ENCODE measurements at regions not wholly inside any gene's neighbourhood (a gene's known extent, or its start where the extent isn't known, plus 50 kb on each side); places are given as distances from the start of the nearest gene placed in this dataset.
"Not testable (repeated sequence)": the region's sequence is repeated elsewhere in the genome, so short reads cannot be mapped to it uniquely, and the experiment has no call there.

- FAIRE-seq: no peak
Observed at GRCh38 chr2:226578373-226578772, 221.2 kb downstream of the IRS1 start.

- no peak for FAIRE-seq
Observed at GRCh38 chr2:226575928-226576327, 223.7 kb downstream of the IRS1 start.

GRCh38 chr2:226573158-226573557 is 226.5 kb downstream of the IRS1 start:
- FAIRE-seq: no peak

- no peak for FAIRE-seq
Observed at GRCh38 chr2:226564667-226565066, 235.0 kb downstream of the IRS1 start.

GRCh38 chr2:226561962-226562361 is 237.7 kb downstream of the IRS1 start:
- no peak for FAIRE-seq

- no peak for FAIRE-seq
Observed at GRCh38 chr2:226560325-226560724, 239.3 kb downstream of the IRS1 start.

GRCh38 chr2:226559536-226559935 is 240.1 kb downstream of the IRS1 start:
- no peak for FAIRE-seq

GRCh38 chr2:226558418-226558817 is 241.2 kb downstream of the IRS1 start:
- FAIRE-seq: no peak

- no peak for FAIRE-seq
Observed at GRCh38 chr2:226556050-226556449, 243.6 kb downstream of the IRS1 start.

- no peak for FAIRE-seq
Observed at GRCh38 chr2:226554701-226555100, 244.9 kb downstream of the IRS1 start.

GRCh38 chr2:226553333-226553732 is 246.3 kb downstream of the IRS1 start:
- no peak for FAIRE-seq

GRCh38 chr2:226552571-226553285 is 246.9 kb downstream of the IRS1 start:
- FAIRE-seq: no peak

GRCh38 chr2:226551522-226552250 is 247.9 kb downstream of the IRS1 start:
- no peak for FAIRE-seq

- FAIRE-seq: no peak
Observed at GRCh38 chr2:226550801-226551200, 248.8 kb downstream of the IRS1 start.

- no peak for FAIRE-seq
Observed at GRCh38 chr2:226548732-226549131, 250.9 kb downstream of the IRS1 start.

GRCh38 chr2:226544596-226545210 is 254.9 kb downstream of the IRS1 start:
- no peak for FAIRE-seq

GRCh38 chr2:226540204-226540994 is 259.2 kb downstream of the IRS1 start:
- FAIRE-seq: no peak

- no peak for FAIRE-seq
Observed at GRCh38 chr2:226536410-226536809, 263.2 kb downstream of the IRS1 start.

- FAIRE-seq: not testable (repeated sequence)
Observed at GRCh38 chr2:226532976-226533375, 266.6 kb downstream of the IRS1 start.

GRCh38 chr2:226531061-226531810 is 268.4 kb downstream of the IRS1 start:
- FAIRE-seq: no peak

- no peak for FAIRE-seq
Observed at GRCh38 chr2:226529556-226529955, 270.1 kb downstream of the IRS1 start.

- no peak for FAIRE-seq
Observed at GRCh38 chr2:226526716-226527115, 272.9 kb downstream of the IRS1 start.
